Inflammatory macrophage treated with lipopolysaccharide for 1 hour (primary cell): ENCODE measurements at regions not wholly inside any gene's neighbourhood (a gene's known extent, or its start where the extent isn't known, plus 50 kb on each side); places are given as distances from the start of the nearest gene placed in this dataset.

Experiments used
- DNase-seq, 2 donors: peaks; one replicate each; pipeline ENCODE4 v3.0.0-alpha.2; 2020 to 2022

GRCh38 chr9:134214386-134214765 lies 50.0 kb upstream of the RNU6ATAC start:
- no peak for DNase-seq

- no peak for DNase-seq
Measured at GRCh38 chr9:134214766-134215419, 50.5 kb upstream of the RNU6ATAC start.

GRCh38 chr9:134215420-134215698 lies 51.0 kb upstream of the RNU6ATAC start:
- DNase-seq, result no peak

- DNase-seq, result peak; percentile 3 to 10
Measured at GRCh38 chr9:134215699-134216448, 51.5 kb upstream of the RNU6ATAC start.

GRCh38 chr9:134216449-134216951 lies 52.1 kb upstream of the RNU6ATAC start:
- no peak for DNase-seq

GRCh38 chr9:134216961-134217360 lies 52.6 kb upstream of the RNU6ATAC start:
- no peak for DNase-seq

GRCh38 chr9:134217431-134218210 lies 53.3 kb upstream of the RNU6ATAC start:
- peak; percentile 12 to 15 for DNase-seq

GRCh38 chr9:134218230-134218629 lies 53.9 kb upstream of the RNU6ATAC start:
- DNase-seq, result no peak

GRCh38 chr9:134219646-134220060 lies 55.3 kb upstream of the RNU6ATAC start:
- DNase-seq, result no peak

- DNase-seq, result no peak
Measured at GRCh38 chr9:134220311-134220710, 55.9 kb upstream of the RNU6ATAC start.

GRCh38 chr9:134221273-134222017 lies 57.1 kb upstream of the RNU6ATAC start:
- DNase-seq, result no peak

- DNase-seq, result peak in 1 of 2 donors; percentile 5
Measured at GRCh38 chr9:134222018-134222573, 57.7 kb upstream of the RNU6ATAC start.

GRCh38 chr9:134223091-134223490 lies 58.7 kb upstream of the RNU6ATAC start:
- no peak for DNase-seq

- DNase-seq, result no peak
Measured at GRCh38 chr9:134223591-134224122, 59.3 kb upstream of the RNU6ATAC start.

GRCh38 chr9:134224127-134224526 lies 59.8 kb upstream of the RNU6ATAC start:
- DNase-seq, result no peak

- no peak for DNase-seq
Measured at GRCh38 chr9:134224567-134225093, 60.3 kb upstream of the RNU6ATAC start.

- DNase-seq, result no peak
Measured at GRCh38 chr9:134225186-134225585, 60.8 kb upstream of the RNU6ATAC start.

- DNase-seq, result no peak
Measured at GRCh38 chr9:134225816-134226215, 61.5 kb upstream of the RNU6ATAC start.

GRCh38 chr9:134226221-134226930 lies 62.0 kb upstream of the RNU6ATAC start:
- peak in 1 of 2 donors; percentile 69 for DNase-seq

- peak; percentile 9 to 19 for DNase-seq
Measured at GRCh38 chr9:134227451-134228411, 63.4 kb upstream of the RNU6ATAC start.
